ENCODE measurements at regions not wholly inside any gene's neighbourhood (a gene's known extent, or its start where the extent isn't known, plus 50 kb on each side); places are given as distances from the start of the nearest gene placed in this dataset.

- intact Hi-C loops (cut with micrococcal nuclease) = no loop called here
- Histone ChIP-seq H3K4me2 (ENCODE audit: low read length) (no peak overlapping the region), H3K36me3 (ENCODE audit: control insufficient read depth in 1 of 2, insufficient read depth in 2 of 2, low read length in 2 of 2) (no peaks in the 10 kb centered on the region), H3K27ac (ENCODE audit: low read depth, low read length) (no peak overlapping the region), H3K9me3 (ENCODE audit: control insufficient read depth in 1 of 2, insufficient read depth in 1 of 2, low read depth in 1 of 2, low read length in 2 of 2) (no peaks in the 10 kb centered on the region), H3K9ac (ENCODE audit: low read length) (no peak overlapping the region), H3K9me2 (ENCODE audit: insufficient read depth) (no peaks in the 10 kb centered on the region), H2AFZ (ENCODE audit: low read depth, low read length, poor library complexity, severe bottlenecking) (no peak overlapping the region), H3K79me2 (ENCODE audit: insufficient read depth, low read length) (no peaks in the 10 kb centered on the region), H3K27me3 (ENCODE audit: insufficient read depth, low read length) (no peaks in the 10 kb centered on the region), H4K20me1 (ENCODE audit: insufficient read depth) (no peaks in the 10 kb centered on the region), H3K4me3 (replicated peaks in 1 of 2; ENCODE audit: low read depth in 1 of 2, low read length in 2 of 2) (no peak overlapping the region), H3K4me1 (ENCODE audit: control insufficient read depth in 1 of 2, insufficient read depth in 2 of 2, low read length in 2 of 2) (no peaks in the 10 kb centered on the region)
- ATAC-seq (no peak), DNase-seq (ENCODE audit: low read depth, low spot score) (no peak)
- TF ChIP-seq, protein P1, sequence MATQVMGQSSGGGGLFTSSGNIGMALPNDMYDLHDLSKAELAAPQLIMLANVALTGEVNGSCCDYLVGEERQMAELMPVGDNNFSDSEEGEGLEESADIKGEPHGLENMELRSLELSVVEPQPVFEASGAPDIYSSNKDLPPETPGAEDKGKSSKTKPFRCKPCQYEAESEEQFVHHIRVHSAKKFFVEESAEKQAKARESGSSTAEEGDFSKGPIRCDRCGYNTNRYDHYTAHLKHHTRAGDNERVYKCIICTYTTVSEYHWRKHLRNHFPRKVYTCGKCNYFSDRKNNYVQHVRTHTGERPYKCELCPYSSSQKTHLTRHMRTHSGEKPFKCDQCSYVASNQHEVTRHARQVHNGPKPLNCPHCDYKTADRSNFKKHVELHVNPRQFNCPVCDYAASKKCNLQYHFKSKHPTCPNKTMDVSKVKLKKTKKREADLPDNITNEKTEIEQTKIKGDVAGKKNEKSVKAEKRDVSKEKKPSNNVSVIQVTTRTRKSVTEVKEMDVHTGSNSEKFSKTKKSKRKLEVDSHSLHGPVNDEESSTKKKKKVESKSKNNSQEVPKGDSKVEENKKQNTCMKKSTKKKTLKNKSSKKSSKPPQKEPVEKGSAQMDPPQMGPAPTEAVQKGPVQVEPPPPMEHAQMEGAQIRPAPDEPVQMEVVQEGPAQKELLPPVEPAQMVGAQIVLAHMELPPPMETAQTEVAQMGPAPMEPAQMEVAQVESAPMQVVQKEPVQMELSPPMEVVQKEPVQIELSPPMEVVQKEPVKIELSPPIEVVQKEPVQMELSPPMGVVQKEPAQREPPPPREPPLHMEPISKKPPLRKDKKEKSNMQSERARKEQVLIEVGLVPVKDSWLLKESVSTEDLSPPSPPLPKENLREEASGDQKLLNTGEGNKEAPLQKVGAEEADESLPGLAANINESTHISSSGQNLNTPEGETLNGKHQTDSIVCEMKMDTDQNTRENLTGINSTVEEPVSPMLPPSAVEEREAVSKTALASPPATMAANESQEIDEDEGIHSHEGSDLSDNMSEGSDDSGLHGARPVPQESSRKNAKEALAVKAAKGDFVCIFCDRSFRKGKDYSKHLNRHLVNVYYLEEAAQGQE (IDR thresholded peaks at IDR 0.05; ENCODE audit: low read depth) = no peak
- TF ChIP-seq, protein P2, sequence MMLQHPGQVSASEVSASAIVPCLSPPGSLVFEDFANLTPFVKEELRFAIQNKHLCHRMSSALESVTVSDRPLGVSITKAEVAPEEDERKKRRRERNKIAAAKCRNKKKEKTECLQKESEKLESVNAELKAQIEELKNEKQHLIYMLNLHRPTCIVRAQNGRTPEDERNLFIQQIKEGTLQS (IDR thresholded peaks at IDR 0.05) = no peak
- TF ChIP-seq RAD21 (IDR thresholded peaks at IDR 0.05; ENCODE audit: low read depth) = no peak
- no peak for TF ChIP-seq SP1 (IDR thresholded peaks at IDR 0.05; ENCODE audit: low read depth)
- no peak for TF ChIP-seq TCF7L2 (IDR thresholded peaks at IDR 0.05; ENCODE audit: borderline replicate concordance, extremely low read depth, insufficient read depth, insufficient read length)
- TF ChIP-seq ZBTB33 (IDR thresholded peaks at IDR 0.05; ENCODE audit: extremely low read depth, insufficient replicate concordance, low read length) = no peak
- TF ChIP-seq ZFX (IDR thresholded peaks at IDR 0.05) = no peak
- no peak for TF ChIP-seq CTCF (IDR thresholded peaks at IDR 0.05 in 2 of 3, conservative IDR thresholded peaks at IDR 0.05 in 1 of 3; ENCODE audit: borderline replicate concordance in 1 of 3, insufficient read depth in 1 of 3, low read depth in 2 of 3, low read length in 2 of 3)
- CTCF ChIA-PET = no interaction called here
- POLR2A ChIA-PET = no interaction called here
- RAD21 ChIA-PET (ENCODE audit: low non-redundant PET in 1 of 2, low total read pairs in 2 of 2, uncharacterized antibody in 2 of 2, unreplicated experiment in 2 of 2) = no interaction called here
- no TSS peak for BruUV-seq (replicated peaks)
Observed at GRCh38 chr5:155303120-155303519, 289.6 kb downstream of the KIF4B start.
